Vagina (tissue), 2 donors: ENCODE measurements at regions not wholly inside any gene's neighbourhood (a gene's known extent, or its start where the extent isn't known, plus 50 kb on each side); places are given as distances from the start of the nearest gene placed in this dataset.

Source experiments
- CTCF ChIP-seq, 3 experiments: fragments of 450-650 bp in 2 of 3; fragments of 200-600 bp in 1 of 3; sonication (generic) in 1 of 3; IDR thresholded peaks; one replicate each; pipeline ENCODE4 v1.5.1; 2017 to 2019; ENCODE audit warnings: antibody characterized with exemption in 3 of 3, mild to moderate bottlenecking in 2 of 3, moderate library complexity in 2 of 3
- POLR2AphosphoS5 ChIP-seq, 2 donors: sonication (generic); formaldehyde crosslinking; IDR thresholded peaks; one replicate each; pipeline ENCODE4 v1.9.0; 2017; ENCODE audit warnings: antibody characterized with exemption in 2 of 2, mild to moderate bottlenecking in 2 of 2, low read depth in 1 of 2; ENCODE audit not compliant: insufficient read depth in 1 of 2

- TF ChIP-seq CTCF (IDR thresholded peaks at IDR 0.05) = no peak
- TF ChIP-seq POLR2AphosphoS5 (IDR thresholded peaks at IDR 0.05; ENCODE audit: insufficient read depth in 1 of 2, low read depth in 1 of 2) = no peak
Observed at GRCh38 chr11:42265072-42265471, 805.6 kb upstream of the LRRC4C start.
